ENCODE measurements at regions not wholly inside any gene's neighbourhood (a gene's known extent, or its start where the extent isn't known, plus 50 kb on each side); places are given as distances from the start of the nearest gene placed in this dataset.
A peak's percentile ranks its signal among the peaks of the same experiment; 100 is the strongest.

GRCh38 chr6:111987295-111987694 is 66.6 kb upstream of the CCN6 start:
- DNase-seq (ENCODE audit: low read depth) = no peak

GRCh38 chr6:111988926-111989325 is 65.0 kb upstream of the CCN6 start:
- no peak for DNase-seq (ENCODE audit: low read depth)

DNA sequence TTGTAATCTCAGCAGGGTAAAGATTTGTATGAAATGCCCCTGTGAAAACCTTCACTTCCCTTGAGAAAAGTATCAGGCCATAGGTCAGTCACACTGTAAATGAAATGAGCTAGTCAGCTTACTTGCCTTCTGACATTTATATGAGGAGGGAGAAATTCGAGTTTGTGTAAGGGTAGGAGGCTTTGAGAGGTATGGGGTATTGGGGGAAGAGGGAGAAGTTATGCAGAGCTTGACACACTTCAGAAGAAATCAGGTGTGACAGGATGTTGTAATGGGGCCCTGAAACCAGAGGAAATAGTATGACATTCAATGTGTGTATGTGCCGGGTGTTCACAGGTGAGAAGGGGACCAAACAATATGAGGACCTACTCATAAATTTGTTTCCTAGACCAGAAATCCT is 64.2 kb upstream of the CCN6 start:
- DNase-seq (ENCODE audit: low read depth) = no peak

DNA sequence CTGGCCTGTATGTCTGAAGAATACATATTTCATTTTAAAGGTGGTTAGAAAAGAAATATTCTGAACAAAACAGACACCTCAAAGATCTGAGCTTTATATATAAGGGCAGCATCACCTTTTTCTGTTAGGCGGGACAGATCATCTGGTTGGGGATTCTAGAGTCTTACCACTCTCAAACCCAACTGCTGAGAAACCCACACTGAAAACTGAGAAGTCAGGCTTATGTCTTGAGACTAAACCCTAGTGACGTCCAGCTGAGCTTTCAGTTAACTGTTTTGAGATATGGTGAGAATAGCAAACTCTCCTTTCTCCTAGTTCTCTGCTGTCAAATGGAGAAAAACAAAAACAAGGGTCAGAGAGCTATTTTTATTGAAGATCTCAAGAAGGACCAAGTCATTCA is 63.7 kb upstream of the CCN6 start:
- DNase-seq (ENCODE audit: low read depth) = no peak

DNA sequence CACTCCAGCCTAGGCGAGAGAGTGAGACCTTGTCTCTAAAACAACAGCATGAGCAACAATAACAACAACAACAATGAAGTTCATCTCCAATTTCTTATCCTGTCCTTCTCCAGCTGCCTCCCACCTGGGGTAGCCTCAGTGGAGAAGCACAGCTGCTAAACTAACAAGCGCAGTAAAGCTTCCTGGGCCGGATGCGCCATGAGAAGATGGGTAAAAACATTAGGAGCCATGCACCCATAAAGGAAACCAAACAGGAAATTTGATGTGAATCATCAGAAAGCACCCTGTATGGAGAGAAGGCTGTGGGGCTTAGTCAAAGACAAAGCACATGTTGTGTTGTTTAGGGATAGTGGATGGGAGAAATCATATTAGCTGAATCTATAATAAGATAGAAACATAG is 61.1 kb upstream of the CCN6 start:
- DNase-seq (ENCODE audit: low read depth) = no peak

GRCh38 chr6:111993342-111993741 is 60.6 kb upstream of the CCN6 start:
- no peak for DNase-seq (ENCODE audit: low read depth)

GRCh38 chr6:111994791-111995190 is 59.1 kb upstream of the CCN6 start:
- DNase-seq (ENCODE audit: low read depth) = no peak

DNA sequence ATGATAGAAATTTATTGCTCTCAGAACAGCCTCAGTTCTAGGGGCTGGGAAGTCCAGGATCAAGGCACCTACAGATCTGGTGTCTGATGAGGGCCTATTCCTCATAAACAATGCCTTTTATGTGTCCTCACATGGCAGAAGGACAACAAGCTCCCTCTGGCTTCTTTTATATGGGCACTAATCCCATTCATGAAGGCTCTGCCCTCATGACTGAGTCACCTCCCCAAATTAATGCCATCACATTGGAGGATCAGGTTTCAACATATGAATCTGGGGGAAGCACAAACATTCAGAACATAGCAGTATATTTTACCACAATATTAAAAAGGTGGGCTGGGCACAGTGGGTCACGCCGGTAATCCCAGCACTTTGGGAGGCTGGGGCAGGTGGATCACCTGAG is 58.5 kb upstream of the CCN6 start:
- peak; percentile 28 for DNase-seq (ENCODE audit: low read depth)

GRCh38 chr6:111996144-111996865 is 57.6 kb upstream of the CCN6 start:
- no peak for DNase-seq (ENCODE audit: low read depth)

- peak; percentile 77 for DNase-seq (ENCODE audit: low read depth)
Measured at GRCh38 chr6:111997078-111997852, 56.6 kb upstream of the CCN6 start.

DNA sequence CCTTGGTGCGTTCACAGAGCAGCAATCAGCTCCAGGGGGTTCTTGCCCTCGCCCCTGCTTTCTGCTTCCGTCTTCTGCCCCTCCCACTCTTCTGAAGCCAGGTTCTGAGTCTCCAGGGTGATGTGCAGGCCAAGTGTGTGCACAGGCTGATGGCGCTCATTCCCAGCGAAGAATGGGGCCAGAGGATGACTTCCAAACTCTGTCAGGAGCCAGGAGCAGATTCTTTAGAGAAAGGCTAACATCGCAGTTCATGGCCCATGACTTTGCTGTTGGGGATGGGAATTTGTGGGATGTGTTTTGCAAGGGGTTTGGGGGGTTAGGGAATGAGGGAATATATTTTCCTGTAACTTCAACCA is 56.1 kb upstream of the CCN6 start:
- no peak for DNase-seq (ENCODE audit: low read depth)

GRCh38 chr6:112002307-112002706 is 51.6 kb upstream of the CCN6 start:
- DNase-seq (ENCODE audit: low read depth) = no peak

Data from fibroblast of the conjunctiva (primary cell).